ENCODE measurements at regions not wholly inside any gene's neighbourhood (a gene's known extent, or its start where the extent isn't known, plus 50 kb on each side); places are given as distances from the start of the nearest gene placed in this dataset.

DNA sequence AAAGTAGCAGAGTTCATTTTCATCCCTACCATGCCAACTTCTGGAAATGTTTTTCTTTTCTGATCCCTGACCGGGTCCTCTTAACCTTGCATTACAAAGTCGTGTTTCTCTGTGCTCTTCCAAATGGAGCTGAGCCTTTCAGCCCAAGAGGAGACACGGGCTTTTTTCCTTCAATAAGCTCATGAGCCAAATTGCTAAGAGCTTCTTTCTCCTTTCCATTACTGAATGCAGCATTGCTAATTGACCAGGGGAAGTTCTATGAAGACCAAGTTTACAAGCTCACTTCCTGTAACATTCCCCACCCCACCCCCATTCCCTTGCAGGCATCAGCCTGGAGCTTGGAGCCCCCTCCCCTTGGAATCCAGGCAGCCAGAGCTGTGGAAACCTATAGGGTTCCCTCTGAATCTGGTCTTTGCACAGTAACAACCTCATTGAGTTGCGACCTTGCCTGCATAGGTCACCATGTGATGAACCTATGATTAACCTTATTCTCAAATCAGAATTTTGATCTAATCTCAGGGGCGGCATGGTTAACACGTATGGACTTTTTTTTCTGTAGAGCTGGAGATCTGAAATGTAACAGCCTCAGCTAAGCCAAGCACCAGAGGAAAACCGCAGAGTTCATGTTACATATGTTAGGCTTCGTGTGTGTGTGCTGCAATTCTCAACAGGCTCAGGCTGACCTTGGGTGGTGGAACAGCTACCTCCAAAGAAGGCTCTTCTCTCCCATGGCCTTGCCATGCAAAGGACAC is 395.7 kb upstream of the ZNF462 start:
- peak overlapping the region; percentile 37 for H3K27ac Mint-ChIP-seq
- DNase-seq (ENCODE audit: low spot score in 2 of 2, unreplicated experiment in 2 of 2): peak; percentile 35 to 41
- H3K9me3 Mint-ChIP-seq: peaks cover 16% of the 10 kb centered on the region
- H3K27me3 Mint-ChIP-seq (ENCODE audit: low read depth): no peaks in the 10 kb centered on the region
- H3K4me1 Mint-ChIP-seq: peaks cover 19% of the 10 kb centered on the region
- no peak overlapping the region for H3K4me3 Mint-ChIP-seq
- TF ChIP-seq, protein P1, sequence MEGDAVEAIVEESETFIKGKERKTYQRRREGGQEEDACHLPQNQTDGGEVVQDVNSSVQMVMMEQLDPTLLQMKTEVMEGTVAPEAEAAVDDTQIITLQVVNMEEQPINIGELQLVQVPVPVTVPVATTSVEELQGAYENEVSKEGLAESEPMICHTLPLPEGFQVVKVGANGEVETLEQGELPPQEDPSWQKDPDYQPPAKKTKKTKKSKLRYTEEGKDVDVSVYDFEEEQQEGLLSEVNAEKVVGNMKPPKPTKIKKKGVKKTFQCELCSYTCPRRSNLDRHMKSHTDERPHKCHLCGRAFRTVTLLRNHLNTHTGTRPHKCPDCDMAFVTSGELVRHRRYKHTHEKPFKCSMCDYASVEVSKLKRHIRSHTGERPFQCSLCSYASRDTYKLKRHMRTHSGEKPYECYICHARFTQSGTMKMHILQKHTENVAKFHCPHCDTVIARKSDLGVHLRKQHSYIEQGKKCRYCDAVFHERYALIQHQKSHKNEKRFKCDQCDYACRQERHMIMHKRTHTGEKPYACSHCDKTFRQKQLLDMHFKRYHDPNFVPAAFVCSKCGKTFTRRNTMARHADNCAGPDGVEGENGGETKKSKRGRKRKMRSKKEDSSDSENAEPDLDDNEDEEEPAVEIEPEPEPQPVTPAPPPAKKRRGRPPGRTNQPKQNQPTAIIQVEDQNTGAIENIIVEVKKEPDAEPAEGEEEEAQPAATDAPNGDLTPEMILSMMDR (IDR thresholded peaks at IDR 0.05; ENCODE audit: unreplicated experiment): no peak
- H3K36me3 Mint-ChIP-seq: no peaks in the 10 kb centered on the region

DNA sequence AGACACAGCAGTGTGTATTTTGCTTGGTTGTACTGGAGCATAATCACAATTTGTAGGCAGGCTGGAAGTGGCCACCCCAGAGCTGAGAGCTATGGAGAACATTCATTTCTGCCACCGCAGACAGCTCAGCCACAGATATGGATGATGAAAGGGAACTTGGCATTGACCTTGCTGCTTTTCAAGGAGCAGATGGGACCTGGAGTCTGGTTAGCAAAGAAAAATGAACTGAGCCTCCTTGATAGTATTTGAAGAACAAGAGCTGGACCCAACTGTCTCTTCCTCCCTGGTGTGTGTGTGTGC is 395.2 kb upstream of the ZNF462 start:
- Mint-ChIP-seq H3K4me3 (no peak overlapping the region), H3K36me3 (no peaks in the 10 kb centered on the region), H3K27ac (no peak overlapping the region), H3K9me3 (peaks cover 17% of the 10 kb centered on the region), H3K4me1 (peaks cover 19% of the 10 kb centered on the region), H3K27me3 (ENCODE audit: low read depth) (no peaks in the 10 kb centered on the region)
- no peak for DNase-seq (ENCODE audit: low spot score in 2 of 2, unreplicated experiment in 2 of 2)
- TF ChIP-seq, protein P1 (IDR thresholded peaks at IDR 0.05; ENCODE audit: unreplicated experiment): no peak

DNA sequence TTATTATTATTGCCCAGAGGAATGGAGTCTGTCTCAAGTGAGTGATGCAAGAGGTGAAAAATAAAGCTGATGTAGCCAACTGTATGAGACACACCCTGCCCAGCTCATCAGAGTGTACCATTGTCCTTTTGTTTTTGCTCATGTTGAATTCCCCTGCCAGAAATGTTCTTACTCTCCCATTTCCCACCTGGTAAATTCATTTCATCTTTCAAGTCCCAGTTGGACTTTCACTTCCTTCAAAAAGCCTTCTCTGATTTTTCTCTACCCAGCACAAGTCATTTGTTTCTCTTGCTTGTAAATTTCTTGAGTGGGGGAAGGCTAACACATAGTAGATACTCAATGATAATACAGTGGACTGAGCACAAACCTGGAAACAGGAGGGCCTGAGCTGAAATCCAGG is 394.5 kb upstream of the ZNF462 start:
- no peak for DNase-seq (ENCODE audit: low spot score in 2 of 2, unreplicated experiment in 2 of 2)
- Mint-ChIP-seq H3K36me3 (no peaks in the 10 kb centered on the region), H3K4me3 (no peak overlapping the region), H3K4me1 (peaks cover 19% of the 10 kb centered on the region), H3K27ac (no peak overlapping the region), H3K9me3 (peaks cover 22% of the 10 kb centered on the region), H3K27me3 (ENCODE audit: low read depth) (no peaks in the 10 kb centered on the region)
- TF ChIP-seq, protein P1 (IDR thresholded peaks at IDR 0.05; ENCODE audit: unreplicated experiment): no peak

DNA sequence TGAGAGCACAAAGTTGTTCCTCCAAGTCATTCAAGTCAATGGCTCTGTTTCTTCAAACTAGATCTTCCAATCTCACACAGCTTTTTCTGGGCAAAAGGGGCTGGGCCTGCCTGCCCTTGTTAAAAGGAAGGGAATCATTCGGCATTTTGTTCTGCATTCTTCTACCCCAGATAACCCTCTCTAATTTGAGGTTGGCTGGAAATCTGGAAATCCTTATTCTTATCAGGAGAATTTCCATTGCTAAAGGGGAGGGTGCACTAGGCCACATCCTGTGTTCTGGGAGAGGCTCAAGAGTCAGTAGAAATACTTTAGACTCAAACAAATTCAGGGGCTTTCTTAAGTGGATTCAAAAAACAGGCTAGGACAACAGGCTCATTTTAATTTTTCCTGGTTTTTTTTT is 384.7 kb upstream of the ZNF462 start:
- TF ChIP-seq, protein P1 (IDR thresholded peaks at IDR 0.05; ENCODE audit: unreplicated experiment): no peak
- Mint-ChIP-seq H3K4me3 (no peak overlapping the region), H3K27me3 (ENCODE audit: low read depth) (no peaks in the 10 kb centered on the region), H3K9me3 (peaks cover 25% of the 10 kb centered on the region), H3K4me1 (peaks cover 19% of the 10 kb centered on the region), H3K36me3 (peaks cover 12% of the 10 kb centered on the region), H3K27ac (peak overlapping the region; percentile 85)
- no peak for DNase-seq (ENCODE audit: low spot score in 2 of 2, unreplicated experiment in 2 of 2)

DNA sequence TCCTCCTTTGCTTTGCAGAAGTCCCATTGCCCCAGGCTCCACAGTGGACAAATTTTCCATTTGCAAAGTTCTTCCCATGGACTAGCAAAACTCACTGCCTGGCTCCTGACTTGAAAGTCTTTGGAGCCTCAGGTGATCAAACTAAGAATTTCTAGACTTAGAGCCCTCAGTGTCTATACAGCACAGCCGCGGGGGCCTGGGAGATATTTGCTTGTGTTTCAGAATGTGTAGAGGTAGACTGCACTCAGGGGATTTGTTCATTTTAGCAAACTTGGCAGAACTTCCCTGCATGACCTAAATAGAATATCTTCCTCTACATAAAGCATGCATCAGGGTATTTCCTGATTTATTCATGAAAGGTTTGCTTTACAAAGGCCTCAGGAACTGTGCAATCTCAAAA is 384.2 kb upstream of the ZNF462 start:
- Mint-ChIP-seq H3K36me3 (peaks cover 12% of the 10 kb centered on the region), H3K27ac (peak overlapping the region; percentile 85)

More for the DNA sequence above, 384.2 kb upstream of the ZNF462 start:
- Mint-ChIP-seq H3K4me3 (no peak overlapping the region), H3K27me3 (ENCODE audit: low read depth) (no peaks in the 10 kb centered on the region), H3K4me1 (peaks cover 19% of the 10 kb centered on the region), H3K9me3 (peaks cover 22% of the 10 kb centered on the region)
- DNase-seq (ENCODE audit: low spot score in 2 of 2, unreplicated experiment in 2 of 2): no peak
- TF ChIP-seq, protein P1 (IDR thresholded peaks at IDR 0.05; ENCODE audit: unreplicated experiment): no peak

Data from mesothelial cell of epicardium (in vitro differentiated cells).